OCI-LY1 (cell line): ENCODE measurements at regions not wholly inside any gene's neighbourhood (a gene's known extent, or its start where the extent isn't known, plus 50 kb on each side); places are given as distances from the start of the nearest gene placed in this dataset.

ENCODE experiments used
- H2AFZ ChIP-seq: fragments of 200-600 bp; sonication (generic), shearing (Covaris generic); 2 replicates; pipeline ENCODE4 v1.6.0; 2014; ENCODE audit warnings: antibody characterized with exemption, mild to moderate bottlenecking, low read length
- H3F3A ChIP-seq: fragments of 200-600 bp; sonication (generic), shearing (Covaris generic); 2 replicates; pipeline ENCODE4 v1.6.0; 2014; ENCODE audit warnings: mild to moderate bottlenecking, antibody characterized with exemption, low read length, moderate library complexity; ENCODE audit not compliant: insufficient read depth
- H3K27ac ChIP-seq: fragments of 200-600 bp; sonication (generic); 2 replicates; pipeline ENCODE4 v1.5.1; 2014; ENCODE audit warnings: low read length, mixed run types, mild to moderate bottlenecking, low read depth; ENCODE audit not compliant: poor library complexity, severe bottlenecking
- H3K27me3 ChIP-seq: fragments of 200-600 bp; sonication (generic); 2 replicates; pipeline ENCODE4 v1.6.0; 2014; ENCODE audit warnings: antibody characterized with exemption, mild to moderate bottlenecking, low read length, moderate library complexity; ENCODE audit not compliant: insufficient read depth
- H3K36me3 ChIP-seq: fragments of 200-600 bp; sonication (generic); 2 replicates; pipeline ENCODE4 v1.6.1; 2014; ENCODE audit warnings: mild to moderate bottlenecking, antibody characterized with exemption, low read length, moderate library complexity, mixed read lengths; ENCODE audit not compliant: insufficient read depth
- H3K4me1 ChIP-seq: fragments of 200-600 bp; sonication (generic); 2 replicates; pipeline ENCODE4 v1.5.1; 2014; ENCODE audit warnings: mild to moderate bottlenecking, low read length, moderate library complexity; ENCODE audit not compliant: insufficient read depth, severe bottlenecking
- H3K4me2 ChIP-seq: fragments of 200-600 bp; sonication (generic), shearing (Covaris generic); 2 replicates; pipeline ENCODE4 v1.6.1; 2014; ENCODE audit warnings: low read length
- H3K4me3 ChIP-seq: fragments of 200-600 bp; sonication (generic); 2 replicates; pipeline ENCODE4 v1.5.1; 2014; ENCODE audit warnings: low read length, low read depth, mild to moderate bottlenecking, mixed read lengths; ENCODE audit not compliant: poor library complexity, severe bottlenecking
- H3K79me2 ChIP-seq: fragments of 200-600 bp; shearing (Covaris generic); 2 replicates; pipeline ENCODE4 v1.6.1; 2016; ENCODE audit warnings: mixed run types, low read length, mixed read lengths; ENCODE audit not compliant: insufficient read depth
- H3K9ac ChIP-seq: fragments of 200-600 bp; sonication (generic), shearing (Covaris generic); 2 replicates; pipeline ENCODE4 v1.6.1; 2014; ENCODE audit warnings: mild to moderate bottlenecking, low read length, mixed read lengths
- H3K9me2 ChIP-seq: fragments of 200-600 bp; sonication (generic), shearing (Covaris generic); 2 replicates; pipeline ENCODE4 v1.6.1; 2014; ENCODE audit warnings: low read depth, mild to moderate bottlenecking, low read length, mixed read lengths
- H3K9me3 ChIP-seq: fragments of 200-600 bp; shearing (Covaris generic); 2 replicates; pipeline ENCODE4 v1.6.1; 2014; ENCODE audit warnings: low read length, mixed read lengths
- H4K20me1 ChIP-seq: fragments of 200-600 bp; sonication (generic), shearing (Covaris generic); 2 replicates; pipeline ENCODE4 v1.6.0; 2016; ENCODE audit warnings: mild to moderate bottlenecking, low read length; ENCODE audit not compliant: insufficient read depth
- EZH2 ChIP-seq: fragments of 200-600 bp; sonication (generic), shearing (Covaris generic); IDR thresholded peaks from 2 replicates; pipeline ENCODE4 v1.8.0; 2017; ENCODE audit warnings: borderline replicate concordance, mixed run types, mild to moderate bottlenecking, antibody characterized with exemption, low read length, moderate library complexity, mixed read lengths
- TF ChIP-seq, protein P1 (sequence below): fragments of 200-600 bp; sonication (generic), shearing (Covaris generic); IDR thresholded peaks from 2 replicates; pipeline ENCODE4 v1.5.1; 2017; ENCODE audit warnings: mild to moderate bottlenecking, antibody characterized with exemption, low read length, moderate library complexity, mixed read lengths

DNA sequence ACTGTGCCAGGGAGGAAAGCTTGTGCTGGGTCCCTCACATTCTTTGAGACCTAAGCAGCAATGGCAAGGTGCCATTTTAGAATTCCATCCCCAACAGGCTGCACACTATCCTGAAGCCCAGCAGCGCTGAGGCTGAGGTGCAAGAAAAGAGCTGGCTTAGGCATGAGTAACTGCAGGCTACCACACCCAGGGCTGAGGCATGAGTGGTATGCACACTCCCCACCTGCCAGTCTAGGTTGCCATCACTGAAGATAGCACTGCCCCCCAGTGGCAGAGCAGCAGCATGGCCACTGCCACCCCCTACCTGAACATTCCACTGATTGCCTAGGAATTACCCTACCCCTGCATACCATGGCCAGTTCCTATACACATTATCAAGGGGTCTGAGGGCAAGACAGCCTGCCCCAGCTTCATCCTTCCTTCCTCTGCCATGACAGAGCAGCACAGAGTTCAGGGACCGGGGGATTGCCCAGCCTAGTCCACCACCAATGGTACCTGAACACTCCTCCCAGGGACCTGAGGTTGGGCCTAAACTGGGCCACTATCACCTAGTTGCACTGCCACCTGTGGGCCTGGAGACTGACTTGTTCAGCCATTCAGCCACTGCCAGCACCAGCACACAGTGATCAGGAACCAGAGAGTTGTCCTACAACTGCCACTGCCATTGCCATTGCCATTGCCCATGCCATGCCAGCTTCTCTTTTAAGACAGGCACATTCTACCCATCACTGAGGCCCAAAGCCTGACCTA is 129.8 kb downstream of the SATB1 start:
- no peaks in the 10 kb centered on the region for H3K9me3 ChIP-seq
- H3K36me3 ChIP-seq, result no peaks in the 10 kb centered on the region
- no peak overlapping the region for H3K4me2 ChIP-seq
- H3F3A ChIP-seq, result no peaks in the 10 kb centered on the region
- H3K79me2 ChIP-seq, result no peaks in the 10 kb centered on the region
- H3K9me2 ChIP-seq, result no peaks in the 10 kb centered on the region
- H3K27ac ChIP-seq, result no peak overlapping the region
- no peaks in the 10 kb centered on the region for H3K27me3 ChIP-seq
- TF ChIP-seq EZH2, result no peak
- TF ChIP-seq, protein P1, sequence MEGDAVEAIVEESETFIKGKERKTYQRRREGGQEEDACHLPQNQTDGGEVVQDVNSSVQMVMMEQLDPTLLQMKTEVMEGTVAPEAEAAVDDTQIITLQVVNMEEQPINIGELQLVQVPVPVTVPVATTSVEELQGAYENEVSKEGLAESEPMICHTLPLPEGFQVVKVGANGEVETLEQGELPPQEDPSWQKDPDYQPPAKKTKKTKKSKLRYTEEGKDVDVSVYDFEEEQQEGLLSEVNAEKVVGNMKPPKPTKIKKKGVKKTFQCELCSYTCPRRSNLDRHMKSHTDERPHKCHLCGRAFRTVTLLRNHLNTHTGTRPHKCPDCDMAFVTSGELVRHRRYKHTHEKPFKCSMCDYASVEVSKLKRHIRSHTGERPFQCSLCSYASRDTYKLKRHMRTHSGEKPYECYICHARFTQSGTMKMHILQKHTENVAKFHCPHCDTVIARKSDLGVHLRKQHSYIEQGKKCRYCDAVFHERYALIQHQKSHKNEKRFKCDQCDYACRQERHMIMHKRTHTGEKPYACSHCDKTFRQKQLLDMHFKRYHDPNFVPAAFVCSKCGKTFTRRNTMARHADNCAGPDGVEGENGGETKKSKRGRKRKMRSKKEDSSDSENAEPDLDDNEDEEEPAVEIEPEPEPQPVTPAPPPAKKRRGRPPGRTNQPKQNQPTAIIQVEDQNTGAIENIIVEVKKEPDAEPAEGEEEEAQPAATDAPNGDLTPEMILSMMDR, result peak; percentile 88
- no peak overlapping the region for H3K9ac ChIP-seq
- no peak overlapping the region for H3K4me3 ChIP-seq
- H2AFZ ChIP-seq, result no peak overlapping the region
- H3K4me1 ChIP-seq, result no peaks in the 10 kb centered on the region
- H4K20me1 ChIP-seq, result no peaks in the 10 kb centered on the region

DNA sequence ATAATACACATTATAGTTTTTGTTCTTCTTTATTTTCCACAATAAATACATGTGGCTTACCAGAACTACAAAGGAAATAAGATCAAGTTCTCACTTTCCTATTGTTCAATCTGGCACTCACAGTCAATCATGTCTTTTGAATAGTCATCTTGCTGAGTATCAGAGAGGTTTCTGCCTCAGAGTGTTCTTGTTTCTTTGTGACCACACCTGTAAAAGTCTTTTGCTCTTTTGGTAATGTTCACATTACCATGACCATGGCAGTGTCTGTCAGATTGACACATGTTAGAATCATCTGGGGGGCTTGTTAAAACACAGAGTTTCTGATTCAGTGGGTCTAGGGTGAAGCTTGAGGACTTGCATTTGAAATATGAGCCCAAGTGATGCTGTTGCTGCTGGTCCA is 135.0 kb downstream of the SATB1 start:
- H3K9ac ChIP-seq, result no peak overlapping the region
- no peaks in the 10 kb centered on the region for H3F3A ChIP-seq
- H3K36me3 ChIP-seq, result no peaks in the 10 kb centered on the region
- no peaks in the 10 kb centered on the region for H3K79me2 ChIP-seq
- H3K9me3 ChIP-seq, result no peaks in the 10 kb centered on the region
- no peak overlapping the region for H3K27ac ChIP-seq
- H3K4me2 ChIP-seq, result no peak overlapping the region
- no peak overlapping the region for H2AFZ ChIP-seq
- H3K4me3 ChIP-seq, result no peak overlapping the region
- TF ChIP-seq EZH2, result no peak
- TF ChIP-seq, protein P1, result no peak
- no peaks in the 10 kb centered on the region for H3K27me3 ChIP-seq
- no peaks in the 10 kb centered on the region for H3K4me1 ChIP-seq
- H3K9me2 ChIP-seq, result no peaks in the 10 kb centered on the region
- H4K20me1 ChIP-seq, result no peaks in the 10 kb centered on the region

DNA sequence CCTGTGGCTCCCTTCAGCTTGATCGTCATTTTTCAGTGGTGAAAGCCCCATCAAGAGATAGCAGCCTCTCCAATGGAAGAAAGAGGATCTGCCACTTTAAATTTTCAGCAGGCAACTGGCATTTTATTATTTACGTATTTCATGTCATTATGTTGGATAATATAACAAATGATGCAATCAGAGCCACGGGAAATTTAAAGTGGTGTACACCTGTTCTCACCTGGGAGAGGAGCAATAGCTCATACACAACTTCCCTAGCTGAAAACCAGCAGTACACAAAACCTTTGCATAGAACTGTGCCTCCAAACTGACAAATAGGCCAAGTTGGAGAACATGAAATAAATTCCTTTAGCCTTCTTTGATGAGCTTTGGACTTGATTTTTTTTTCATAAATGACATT is 136.9 kb downstream of the SATB1 start:
- no peak overlapping the region for H3K27ac ChIP-seq
- H3K9ac ChIP-seq, result no peak overlapping the region
- H3K9me3 ChIP-seq, result no peaks in the 10 kb centered on the region
- H3K27me3 ChIP-seq, result no peaks in the 10 kb centered on the region
- H2AFZ ChIP-seq, result no peak overlapping the region
- H3K4me2 ChIP-seq, result no peak overlapping the region
- TF ChIP-seq, protein P1, result no peak
- no peak for TF ChIP-seq EZH2
- no peak overlapping the region for H3K4me3 ChIP-seq
- H3F3A ChIP-seq, result no peaks in the 10 kb centered on the region
- no peaks in the 10 kb centered on the region for H3K79me2 ChIP-seq
- H3K36me3 ChIP-seq, result no peaks in the 10 kb centered on the region
- H3K9me2 ChIP-seq, result no peaks in the 10 kb centered on the region
- no peaks in the 10 kb centered on the region for H3K4me1 ChIP-seq
- no peaks in the 10 kb centered on the region for H4K20me1 ChIP-seq
